Keratinocyte (primary cell): ENCODE measurements at regions not wholly inside any gene's neighbourhood (a gene's known extent, or its start where the extent isn't known, plus 50 kb on each side); places are given as distances from the start of the nearest gene placed in this dataset.

Experiments used
- DNase-seq: peaks from one replicate; pipeline ENCODE4 v3.0.0-alpha.2; 2011; ENCODE audit warnings: low read depth, missing footprints, low spot score
- FAIRE-seq: peaks from 2 replicates; lab custom pipeline; 2011; peaks lifted over from hg19 to GRCh38; lab: Jason Lieb, UNC
- H2AFZ ChIP-seq: 2 replicates; pipeline ENCODE4 v1.6.0; 2012; ENCODE audit warnings: low read length, control low read depth, inconsistent platforms; ENCODE audit not compliant: control insufficient read depth
- H3K27ac ChIP-seq: 2 replicates; pipeline ENCODE4 v1.5.1; 2011; ENCODE audit warnings: low read length; ENCODE audit not compliant: control insufficient read depth, insufficient read depth
- H3K27me3 ChIP-seq: 3 replicates; pipeline ENCODE4 v1.6.0; 2011; ENCODE audit warnings: low read length; ENCODE audit not compliant: control insufficient read depth, insufficient read depth; ENCODE audit errors: extremely low read depth
- H3K36me3 ChIP-seq, 2 experiments: 2 replicates in 1 of 2; 3 replicates in 1 of 2; pipeline ENCODE4 v1.5.1; 2011; ENCODE audit warnings: low read length in 2 of 2, mild to moderate bottlenecking in 1 of 2; ENCODE audit not compliant: control insufficient read depth in 2 of 2, insufficient read depth in 2 of 2; ENCODE audit errors: extremely low read depth in 1 of 2
- H3K4me1 ChIP-seq: 3 replicates; pipeline ENCODE4 v1.5.1; 2011; ENCODE audit warnings: low read length; ENCODE audit not compliant: control insufficient read depth, insufficient read depth; ENCODE audit errors: extremely low read depth
- H3K4me2 ChIP-seq: 3 replicates; pipeline ENCODE4 v1.6.0; 2011; ENCODE audit warnings: low read depth, low read length; ENCODE audit not compliant: control insufficient read depth, insufficient read depth; ENCODE audit errors: extremely low read depth
- H3K4me3 ChIP-seq, 3 experiments: fragments of 200-600 bp in 1 of 3; sonication (generic) in 1 of 3; 2 replicates in 2 of 3; 3 replicates in 1 of 3; pipeline ENCODE4 v1.5.1; 2011 to 2016; ENCODE audit warnings: low read length in 3 of 3, mild to moderate bottlenecking in 3 of 3, control low read depth in 2 of 3, inconsistent platforms in 1 of 3, low read depth in 1 of 3, mixed read lengths in 1 of 3, mixed run types in 1 of 3, moderate library complexity in 1 of 3; ENCODE audit not compliant: control insufficient read depth in 2 of 3, insufficient read depth in 2 of 3; ENCODE audit errors: extremely low read depth in 1 of 3
- H3K79me2 ChIP-seq: 2 replicates; pipeline ENCODE4 v1.6.0; 2012; ENCODE audit warnings: low read length; ENCODE audit not compliant: control insufficient read depth, insufficient read depth
- H3K9ac ChIP-seq: 3 replicates; pipeline ENCODE4 v1.6.0; 2011; ENCODE audit warnings: low read length; ENCODE audit not compliant: control insufficient read depth, insufficient read depth; ENCODE audit errors: extremely low read depth
- H3K9me1 ChIP-seq: 3 replicates; pipeline ENCODE4 v1.6.0; 2011; ENCODE audit warnings: low read length; ENCODE audit not compliant: control insufficient read depth, insufficient read depth; ENCODE audit errors: extremely low read depth
- H3K9me3 ChIP-seq: 2 replicates; pipeline ENCODE4 v1.5.1; 2012; ENCODE audit warnings: low read depth, low read length; ENCODE audit not compliant: control insufficient read depth
- H4K20me1 ChIP-seq: 3 replicates; pipeline ENCODE4 v1.6.0; 2011; ENCODE audit warnings: low read length; ENCODE audit not compliant: control insufficient read depth, insufficient read depth; ENCODE audit errors: extremely low read depth
- EZH2 ChIP-seq: IDR thresholded peaks from one replicate; pipeline ENCODE4 v1.6.1; 2012; ENCODE audit warnings: inconsistent platforms, mild to moderate bottlenecking, low read length, moderate library complexity
- dilution Hi-C: fragments of 300-500 bp; cut with MboI; formaldehyde crosslinking; loops from one replicate; pipeline ENCODE4 v1.7.0; 2020; ENCODE audit warnings: low sequenced_read_pairs; ENCODE audit not compliant: extremely low pct_ligation_motif_present
- TF ChIP-seq, protein P1 (sequence below), 3 experiments: IDR thresholded peaks in 1 of 3; conservative IDR thresholded peaks in 1 of 3; optimal IDR thresholded peaks in 1 of 3; 2 replicates in 2 of 3; 3 replicates in 1 of 3; pipeline versions ENCODE3 to v1.5.1; 2011; ENCODE audit warnings: low read length in 3 of 3, mild to moderate bottlenecking in 3 of 3, moderate library complexity in 2 of 3, control low read depth in 1 of 3, inconsistent platforms in 1 of 3; ENCODE audit not compliant: insufficient read depth in 2 of 3; ENCODE audit errors: extremely low read depth in 1 of 3

DNA sequence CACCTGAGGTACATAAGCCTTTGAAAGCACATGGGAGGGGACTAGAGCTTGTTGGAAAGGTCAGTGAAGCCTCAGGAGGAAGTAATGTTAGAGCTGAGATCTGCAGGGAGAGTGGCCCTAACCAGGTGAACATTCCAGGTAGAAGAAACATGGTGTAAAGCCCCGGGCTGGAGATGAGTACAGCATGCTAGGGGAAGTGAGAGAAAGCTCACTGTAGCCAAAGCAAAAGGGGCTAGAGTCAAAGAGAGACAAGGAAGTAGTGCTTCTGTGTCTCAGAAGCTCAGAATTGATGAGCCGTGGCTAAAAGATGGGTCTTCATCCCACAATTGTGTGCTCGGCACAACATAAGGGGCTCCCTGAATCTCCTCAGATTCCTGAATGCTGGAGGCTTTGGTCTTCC lies 481.8 kb downstream of the XYLT1 start:
- Histone ChIP-seq H3K79me2 (no peaks in the 10 kb centered on the region), H3K9me1 (no peaks in the 10 kb centered on the region), H3K36me3 (no peaks in the 10 kb centered on the region), H3K9me3 (no peaks in the 10 kb centered on the region), H4K20me1 (no peaks in the 10 kb centered on the region), H3K4me2 (no peak overlapping the region), H3K27ac (no peak overlapping the region), H3K9ac (no peak overlapping the region), H2AFZ (no peak overlapping the region), H3K27me3 (no peaks in the 10 kb centered on the region), H3K4me3 (no peak overlapping the region), H3K4me1 (no peaks in the 10 kb centered on the region)
- no peak for DNase-seq
- FAIRE-seq, result no peak
- no peak for TF ChIP-seq EZH2
- TF ChIP-seq, protein P1, sequence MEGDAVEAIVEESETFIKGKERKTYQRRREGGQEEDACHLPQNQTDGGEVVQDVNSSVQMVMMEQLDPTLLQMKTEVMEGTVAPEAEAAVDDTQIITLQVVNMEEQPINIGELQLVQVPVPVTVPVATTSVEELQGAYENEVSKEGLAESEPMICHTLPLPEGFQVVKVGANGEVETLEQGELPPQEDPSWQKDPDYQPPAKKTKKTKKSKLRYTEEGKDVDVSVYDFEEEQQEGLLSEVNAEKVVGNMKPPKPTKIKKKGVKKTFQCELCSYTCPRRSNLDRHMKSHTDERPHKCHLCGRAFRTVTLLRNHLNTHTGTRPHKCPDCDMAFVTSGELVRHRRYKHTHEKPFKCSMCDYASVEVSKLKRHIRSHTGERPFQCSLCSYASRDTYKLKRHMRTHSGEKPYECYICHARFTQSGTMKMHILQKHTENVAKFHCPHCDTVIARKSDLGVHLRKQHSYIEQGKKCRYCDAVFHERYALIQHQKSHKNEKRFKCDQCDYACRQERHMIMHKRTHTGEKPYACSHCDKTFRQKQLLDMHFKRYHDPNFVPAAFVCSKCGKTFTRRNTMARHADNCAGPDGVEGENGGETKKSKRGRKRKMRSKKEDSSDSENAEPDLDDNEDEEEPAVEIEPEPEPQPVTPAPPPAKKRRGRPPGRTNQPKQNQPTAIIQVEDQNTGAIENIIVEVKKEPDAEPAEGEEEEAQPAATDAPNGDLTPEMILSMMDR (optimal IDR thresholded peaks at IDR 0.05 in 1 of 3, IDR thresholded peaks at IDR 0.05 in 1 of 3, conservative IDR thresholded peaks at IDR 0.05 in 1 of 3; ENCODE audit: extremely low read depth in 1 of 3, insufficient read depth in 2 of 3, low read length in 3 of 3), result no peak
- dilution Hi-C loops, result no loop called here

DNA sequence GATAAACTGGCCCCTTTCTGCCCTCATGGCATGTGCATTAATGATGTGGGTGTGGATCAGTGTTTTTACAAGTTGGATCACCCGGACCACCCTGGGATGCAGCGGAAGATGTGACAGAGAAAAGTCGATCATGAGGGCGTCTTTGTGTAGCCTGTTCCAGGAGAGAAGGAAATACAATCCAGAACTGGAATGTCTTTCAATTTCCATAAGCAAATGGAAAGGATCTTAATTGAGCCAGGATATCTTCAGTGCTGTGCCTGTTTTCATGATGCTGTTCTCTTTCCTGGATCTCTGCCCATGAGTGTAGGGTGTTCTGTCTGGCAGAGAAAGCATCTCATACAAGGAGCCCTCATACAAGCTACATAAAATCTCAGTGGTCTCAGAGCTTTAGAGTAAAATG lies 481.4 kb downstream of the XYLT1 start:
- Histone ChIP-seq H4K20me1 (no peaks in the 10 kb centered on the region), H3K9ac (no peak overlapping the region), H3K4me2 (no peak overlapping the region), H3K27me3 (no peaks in the 10 kb centered on the region), H2AFZ (no peak overlapping the region), H3K4me3 (no peak overlapping the region), H3K4me1 (no peaks in the 10 kb centered on the region), H3K9me1 (no peaks in the 10 kb centered on the region), H3K36me3 (no peaks in the 10 kb centered on the region), H3K79me2 (no peaks in the 10 kb centered on the region), H3K9me3 (no peaks in the 10 kb centered on the region), H3K27ac (no peak overlapping the region)
- no peak for FAIRE-seq
- no peak for TF ChIP-seq EZH2
- TF ChIP-seq, protein P1 (optimal IDR thresholded peaks at IDR 0.05 in 1 of 3, IDR thresholded peaks at IDR 0.05 in 1 of 3, conservative IDR thresholded peaks at IDR 0.05 in 1 of 3; ENCODE audit: extremely low read depth in 1 of 3, insufficient read depth in 2 of 3, low read length in 3 of 3), result no peak
- dilution Hi-C loops, result no loop called here
- DNase-seq, result no peak
